ENCODE measurements at regions not wholly inside any gene's neighbourhood (a gene's known extent, or its start where the extent isn't known, plus 50 kb on each side); places are given as distances from the start of the nearest gene placed in this dataset.

GRCh38 chr12:59486827-59487226 is 109.0 kb upstream of the SLC16A7 start:
- TF ChIP-seq EGR1 (IDR thresholded peaks at IDR 0.05) (no peak), YY1 (IDR thresholded peaks at IDR 0.05; ENCODE audit: low read depth) (no peak), EP300 (IDR thresholded peaks at IDR 0.05; ENCODE audit: borderline replicate concordance) (no peak), CREB1 (IDR thresholded peaks at IDR 0.05; ENCODE audit: low read depth) (no peak), CEBPB (IDR thresholded peaks at IDR 0.05) (no peak), NFIC (IDR thresholded peaks at IDR 0.05) (no peak), TEAD4 (IDR thresholded peaks at IDR 0.05) (no peak)

- no peak for TF ChIP-seq CREB1 (IDR thresholded peaks at IDR 0.05; ENCODE audit: low read depth)
- TF ChIP-seq, protein P1, sequence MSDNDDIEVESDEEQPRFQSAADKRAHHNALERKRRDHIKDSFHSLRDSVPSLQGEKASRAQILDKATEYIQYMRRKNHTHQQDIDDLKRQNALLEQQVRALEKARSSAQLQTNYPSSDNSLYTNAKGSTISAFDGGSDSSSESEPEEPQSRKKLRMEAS (IDR thresholded peaks at IDR 0.05) = no peak
- no peak for TF ChIP-seq TAF1 (IDR thresholded peaks at IDR 0.05; ENCODE audit: low read depth)
- no peak for TF ChIP-seq REST (IDR thresholded peaks at IDR 0.05; ENCODE audit: low read depth)
- TF ChIP-seq, protein P2, sequence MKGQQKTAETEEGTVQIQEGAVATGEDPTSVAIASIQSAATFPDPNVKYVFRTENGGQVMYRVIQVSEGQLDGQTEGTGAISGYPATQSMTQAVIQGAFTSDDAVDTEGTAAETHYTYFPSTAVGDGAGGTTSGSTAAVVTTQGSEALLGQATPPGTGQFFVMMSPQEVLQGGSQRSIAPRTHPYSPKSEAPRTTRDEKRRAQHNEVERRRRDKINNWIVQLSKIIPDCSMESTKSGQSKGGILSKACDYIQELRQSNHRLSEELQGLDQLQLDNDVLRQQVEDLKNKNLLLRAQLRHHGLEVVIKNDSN (IDR thresholded peaks at IDR 0.05) = no peak
- TF ChIP-seq FOXM1 (IDR thresholded peaks at IDR 0.05; ENCODE audit: borderline replicate concordance, low read depth) = no peak
- no peak for TF ChIP-seq YY1 (IDR thresholded peaks at IDR 0.05; ENCODE audit: low read depth)
- TF ChIP-seq CEBPB (IDR thresholded peaks at IDR 0.05) = no peak
- TF ChIP-seq TEAD4 (IDR thresholded peaks at IDR 0.05) = no peak
- TF ChIP-seq RAD21 (IDR thresholded peaks at IDR 0.05; ENCODE audit: low read depth) = no peak
- TF ChIP-seq NFIC (IDR thresholded peaks at IDR 0.05) = no peak
- no peak for TF ChIP-seq EGR1 (IDR thresholded peaks at IDR 0.05)
- no peak for TF ChIP-seq EP300 (IDR thresholded peaks at IDR 0.05; ENCODE audit: borderline replicate concordance)
Measured at GRCh38 chr12:59484575-59484974, 111.3 kb upstream of the SLC16A7 start.

GRCh38 chr12:59472273-59472672 is 123.6 kb upstream of the SLC16A7 start:
- no peak for TF ChIP-seq YY1 (IDR thresholded peaks at IDR 0.05; ENCODE audit: low read depth)
- no peak for TF ChIP-seq TCF12 (IDR thresholded peaks at IDR 0.05; ENCODE audit: low read depth)
- no peak for TF ChIP-seq TAF1 (IDR thresholded peaks at IDR 0.05; ENCODE audit: low read depth)
- no peak for TF ChIP-seq EP300 (IDR thresholded peaks at IDR 0.05; ENCODE audit: borderline replicate concordance)
- TF ChIP-seq EGR1 (IDR thresholded peaks at IDR 0.05) = no peak
- no peak for TF ChIP-seq CEBPB (IDR thresholded peaks at IDR 0.05)
- TF ChIP-seq RAD21 (IDR thresholded peaks at IDR 0.05; ENCODE audit: low read depth) = no peak
- no peak for TF ChIP-seq ZBTB7A (IDR thresholded peaks at IDR 0.05; ENCODE audit: low read depth)
- TF ChIP-seq FOXM1 (IDR thresholded peaks at IDR 0.05; ENCODE audit: borderline replicate concordance, low read depth) = no peak
- TF ChIP-seq NFIC (IDR thresholded peaks at IDR 0.05) = no peak

GRCh38 chr12:59459966-59460660 is 135.7 kb upstream of the SLC16A7 start:
- TF ChIP-seq CEBPB (IDR thresholded peaks at IDR 0.05) (no peak), NFIC (IDR thresholded peaks at IDR 0.05) (no peak), FOXM1 (IDR thresholded peaks at IDR 0.05; ENCODE audit: borderline replicate concordance, low read depth) (no peak), TCF12 (IDR thresholded peaks at IDR 0.05; ENCODE audit: low read depth) (no peak), TAF1 (IDR thresholded peaks at IDR 0.05; ENCODE audit: low read depth) (no peak), EP300 (IDR thresholded peaks at IDR 0.05; ENCODE audit: borderline replicate concordance) (no peak), CREB1 (IDR thresholded peaks at IDR 0.05; ENCODE audit: low read depth) (no peak), YY1 (IDR thresholded peaks at IDR 0.05; ENCODE audit: low read depth) (no peak), RAD21 (IDR thresholded peaks at IDR 0.05; ENCODE audit: low read depth) (no peak), REST (IDR thresholded peaks at IDR 0.05; ENCODE audit: low read depth) (no peak), ZBTB7A (IDR thresholded peaks at IDR 0.05; ENCODE audit: low read depth) (no peak), TEAD4 (IDR thresholded peaks at IDR 0.05) (no peak), EGR1 (IDR thresholded peaks at IDR 0.05) (no peak)
- TF ChIP-seq, protein P2 (IDR thresholded peaks at IDR 0.05) = no peak
- TF ChIP-seq, protein P1 (IDR thresholded peaks at IDR 0.05) = no peak

- TF ChIP-seq, protein P1 (IDR thresholded peaks at IDR 0.05) = no peak
- TF ChIP-seq TCF12 (IDR thresholded peaks at IDR 0.05; ENCODE audit: low read depth) (no peak), TAF1 (IDR thresholded peaks at IDR 0.05; ENCODE audit: low read depth) (no peak), CREB1 (IDR thresholded peaks at IDR 0.05; ENCODE audit: low read depth) (no peak), NFIC (IDR thresholded peaks at IDR 0.05) (no peak), FOXM1 (IDR thresholded peaks at IDR 0.05; ENCODE audit: borderline replicate concordance, low read depth) (no peak), TEAD4 (IDR thresholded peaks at IDR 0.05) (no peak), RAD21 (IDR thresholded peaks at IDR 0.05; ENCODE audit: low read depth) (no peak), YY1 (IDR thresholded peaks at IDR 0.05; ENCODE audit: low read depth) (no peak), CEBPB (IDR thresholded peaks at IDR 0.05) (no peak)
- TF ChIP-seq, protein P2 (IDR thresholded peaks at IDR 0.05) = no peak
Measured at GRCh38 chr12:59453475-59453874, 142.4 kb upstream of the SLC16A7 start.
